Fibroblast of peridontal ligament (primary cell): ENCODE measurements at regions not wholly inside any gene's neighbourhood (a gene's known extent, or its start where the extent isn't known, plus 50 kb on each side); places are given as distances from the start of the nearest gene placed in this dataset.
"Not testable (repeated sequence)": the region's sequence is repeated elsewhere in the genome, so short reads cannot be mapped to it uniquely, and the experiment has no call there.

Experiments used
- DNase-seq: peaks from one replicate; pipeline ENCODE4 v3.0.0-alpha.2; 2010; ENCODE audit errors: extremely low read depth

- DNase-seq = no peak
Measured at GRCh38 chr5:175347027-175347426, 97.0 kb downstream of the DRD1 start.

GRCh38 chr5:175344331-175345195 is 99.4 kb downstream of the DRD1 start:
- DNase-seq = no peak

- DNase-seq = no peak
Measured at GRCh38 chr5:175343308-175343707, 100.7 kb downstream of the DRD1 start.

- no peak for DNase-seq
Measured at GRCh38 chr5:175340180-175340579, 103.8 kb downstream of the DRD1 start.

- no peak for DNase-seq
Measured at GRCh38 chr5:175337680-175338079, 106.3 kb downstream of the DRD1 start.

GRCh38 chr5:175336781-175337180 is 107.2 kb downstream of the DRD1 start:
- DNase-seq = no peak

GRCh38 chr5:175335691-175336090 is 108.3 kb downstream of the DRD1 start:
- no peak for DNase-seq

- not testable (repeated sequence) for DNase-seq
Measured at GRCh38 chr5:175331173-175332036, 112.6 kb downstream of the DRD1 start.

GRCh38 chr5:175329976-175330375 is 114.0 kb downstream of the DRD1 start:
- no peak for DNase-seq

- no peak for DNase-seq
Measured at GRCh38 chr5:175328687-175329086, 115.3 kb downstream of the DRD1 start.

GRCh38 chr5:175328176-175328575 is 115.8 kb downstream of the DRD1 start:
- no peak for DNase-seq

GRCh38 chr5:175325681-175326080 is 118.3 kb downstream of the DRD1 start:
- DNase-seq = no peak

- peak; percentile 3 for DNase-seq
Measured at GRCh38 chr5:175321927-175322532, 122.0 kb downstream of the DRD1 start.

- no peak for DNase-seq
Measured at GRCh38 chr5:175319199-175319598, 124.8 kb downstream of the DRD1 start.

GRCh38 chr5:175317872-175318271 is 126.1 kb downstream of the DRD1 start:
- no peak for DNase-seq

- DNase-seq = no peak
Measured at GRCh38 chr5:175309218-175309810, 134.7 kb downstream of the DRD1 start.

- no peak for DNase-seq
Measured at GRCh38 chr5:175308701-175309100, 135.3 kb downstream of the DRD1 start.

- DNase-seq = no peak
Measured at GRCh38 chr5:175306381-175306780, 137.6 kb downstream of the DRD1 start.

GRCh38 chr5:175305251-175305650 is 138.7 kb downstream of the DRD1 start:
- no peak for DNase-seq

- DNase-seq = no peak
Measured at GRCh38 chr5:175290379-175290778, 153.6 kb downstream of the DRD1 start.

GRCh38 chr5:175288048-175288621 is 155.8 kb downstream of the DRD1 start:
- DNase-seq = no peak

- DNase-seq = no peak
Measured at GRCh38 chr5:175286981-175287380, 157.0 kb downstream of the DRD1 start.
